Peyer's patch (tissue), 4 donors: ENCODE measurements at regions not wholly inside any gene's neighbourhood (a gene's known extent, or its start where the extent isn't known, plus 50 kb on each side); places are given as distances from the start of the nearest gene placed in this dataset.
A peak's percentile ranks its signal among the peaks of the same experiment; 100 is the strongest.

ENCODE experiments used
- DNase-seq, 3 donors: peaks; one replicate each; pipeline ENCODE4 v3.0.0-alpha.2; 2017 to 2019
- H3K27ac ChIP-seq, 4 donors: fragments of 200-600 bp; sonication (generic); one replicate each; pipeline ENCODE4 v1.5.1; 2016 to 2019
- H3K27me3 ChIP-seq, 2 donors: fragments of 200-600 bp; sonication (generic); one replicate each; pipeline ENCODE4 v1.5.1; 2019
- H3K36me3 ChIP-seq, 3 donors: fragments of 200-600 bp; sonication (generic); one replicate each; pipeline ENCODE4 v1.5.1; 2016 to 2019
- H3K4me1 ChIP-seq, 4 donors: fragments of 200-600 bp; sonication (generic); one replicate each; pipeline ENCODE4 v1.5.1; 2016 to 2019
- H3K4me3 ChIP-seq, 4 donors: fragments of 200-600 bp; sonication (generic); 1 replicate in 3 of 4; 2 replicates in 1 of 4; pipeline ENCODE4 v1.5.1; 2016 to 2019; ENCODE audit warnings: mild to moderate bottlenecking in 1 of 4
- H3K9me3 ChIP-seq, 4 donors: fragments of 200-600 bp; sonication (generic); one replicate each; pipeline ENCODE4 v1.5.1; 2016 to 2019; ENCODE audit warnings: mild to moderate bottlenecking in 1 of 4
- CTCF ChIP-seq, 6 experiments: fragments of 450-650 bp in 4 of 6; fragments of 200-600 bp in 2 of 6; sonication (generic) in 1 of 6; IDR thresholded peaks; one replicate each; pipeline ENCODE4 v1.5.1; 2017 to 2019; ENCODE audit warnings: antibody characterized with exemption in 6 of 6, mild to moderate bottlenecking in 3 of 6, moderate library complexity in 1 of 6
- POLR2A ChIP-seq, 2 donors: fragments of 450-650 bp; IDR thresholded peaks; one replicate each; pipeline ENCODE4 v1.5.1; 2017; ENCODE audit warnings: antibody characterized with exemption in 2 of 2, mild to moderate bottlenecking in 2 of 2, moderate library complexity in 2 of 2

- no peaks in the 10 kb centered on the region for H3K27me3 ChIP-seq
- H3K4me1 ChIP-seq: no peaks in the 10 kb centered on the region
- H3K9me3 ChIP-seq: no peaks in the 10 kb centered on the region
- H3K36me3 ChIP-seq: no peaks in the 10 kb centered on the region
- no peak overlapping the region for H3K27ac ChIP-seq
- no peak for TF ChIP-seq POLR2A (IDR thresholded peaks at IDR 0.05)
- no peak for TF ChIP-seq CTCF (IDR thresholded peaks at IDR 0.05)
- no peak overlapping the region for H3K4me3 ChIP-seq
- no peak for DNase-seq
Observed at GRCh38 chr3:137642831-137643230, 121.3 kb upstream of the SOX14 start.

- no peak overlapping the region for H3K4me3 ChIP-seq
- H3K9me3 ChIP-seq: no peaks in the 10 kb centered on the region
- no peaks in the 10 kb centered on the region for H3K27me3 ChIP-seq
- no peaks in the 10 kb centered on the region for H3K4me1 ChIP-seq
- TF ChIP-seq CTCF (IDR thresholded peaks at IDR 0.05): no peak
- no peak for TF ChIP-seq POLR2A (IDR thresholded peaks at IDR 0.05)
- DNase-seq: no peak
- H3K27ac ChIP-seq: no peak overlapping the region
- no peaks in the 10 kb centered on the region for H3K36me3 ChIP-seq
Observed at GRCh38 chr3:137647179-137647578, 116.9 kb upstream of the SOX14 start.

GRCh38 chr3:137669519-137670060 lies 94.5 kb upstream of the SOX14 start:
- H3K27ac ChIP-seq: no peak overlapping the region
- no peaks in the 10 kb centered on the region for H3K27me3 ChIP-seq
- no peaks in the 10 kb centered on the region for H3K9me3 ChIP-seq
- no peak for TF ChIP-seq CTCF (IDR thresholded peaks at IDR 0.05)
- TF ChIP-seq POLR2A (IDR thresholded peaks at IDR 0.05): no peak
- H3K4me3 ChIP-seq: no peak overlapping the region
- no peaks in the 10 kb centered on the region for H3K4me1 ChIP-seq
- no peaks in the 10 kb centered on the region for H3K36me3 ChIP-seq
- DNase-seq: no peak

- H3K9me3 ChIP-seq: no peaks in the 10 kb centered on the region
- no peaks in the 10 kb centered on the region for H3K4me1 ChIP-seq
- no peaks in the 10 kb centered on the region for H3K27me3 ChIP-seq
- TF ChIP-seq POLR2A (IDR thresholded peaks at IDR 0.05) (no peak), CTCF (IDR thresholded peaks at IDR 0.05) (no peak)
- H3K27ac ChIP-seq: no peak overlapping the region
- no peak for DNase-seq
- H3K4me3 ChIP-seq: no peak overlapping the region
- H3K36me3 ChIP-seq: no peaks in the 10 kb centered on the region
Observed at GRCh38 chr3:137687181-137687879, 76.8 kb upstream of the SOX14 start.

- no peaks in the 10 kb centered on the region for H3K27me3 ChIP-seq
- H3K4me3 ChIP-seq: no peak overlapping the region
- H3K9me3 ChIP-seq: no peaks in the 10 kb centered on the region
- peak in 1 of 6 experiments; percentile 2 for TF ChIP-seq CTCF (IDR thresholded peaks at IDR 0.05)
- no peak for TF ChIP-seq POLR2A (IDR thresholded peaks at IDR 0.05)
- H3K27ac ChIP-seq: no peak overlapping the region
- H3K4me1 ChIP-seq: no peaks in the 10 kb centered on the region
- no peak for DNase-seq
- no peaks in the 10 kb centered on the region for H3K36me3 ChIP-seq
Observed at GRCh38 chr3:137692803-137693431, 71.2 kb upstream of the SOX14 start.
